Calu3 (cell line): ENCODE measurements at regions not wholly inside any gene's neighbourhood (a gene's known extent, or its start where the extent isn't known, plus 50 kb on each side); places are given as distances from the start of the nearest gene placed in this dataset.

Experiments used
- BruUV-seq: library from RNA; stranded (reverse); fragments of 400-500 nt; replicated peaks from 2 replicates; lab custom pipeline; 2021; lab: Mats Ljungman, UMichigan
- CTCF ChIA-PET: fragments of 300-600 bp; sonication (Branson Sonifier 250); formaldehyde crosslinking; loops from one replicate; lab custom pipeline; 2022; ENCODE audit warnings: antibody characterized with exemption; lab: Charles Lee
- DNase-seq: peaks from one replicate; pipeline ENCODE4 v3.0.0; 2022
- H3K27ac Mint-ChIP-seq: one replicate; pipeline ENCODE4 v1.8.0; 2022; ENCODE audit warnings: mixed read lengths; ENCODE audit not compliant: unreplicated experiment
- H3K27me3 Mint-ChIP-seq: one replicate; pipeline ENCODE4 v1.8.0; 2022; ENCODE audit warnings: mixed read lengths; ENCODE audit not compliant: unreplicated experiment
- H3K36me3 Mint-ChIP-seq: one replicate; pipeline ENCODE4 v1.8.0; 2022; ENCODE audit warnings: mild to moderate bottlenecking, moderate library complexity, mixed read lengths; ENCODE audit not compliant: insufficient read depth, unreplicated experiment
- H3K4me1 Mint-ChIP-seq: one replicate; pipeline ENCODE4 v1.8.0; 2022; ENCODE audit warnings: mild to moderate bottlenecking, low read depth, mixed read lengths; ENCODE audit not compliant: unreplicated experiment
- H3K4me3 Mint-ChIP-seq: one replicate; pipeline ENCODE4 v1.8.0; 2022; ENCODE audit warnings: mild to moderate bottlenecking, low read depth, moderate library complexity, mixed read lengths; ENCODE audit not compliant: unreplicated experiment
- H3K9me3 Mint-ChIP-seq: one replicate; pipeline ENCODE4 v1.8.0; 2022; ENCODE audit warnings: low read depth, mixed read lengths; ENCODE audit not compliant: unreplicated experiment
- CTCF ChIP-seq: fragments of 200-600 bp; IDR thresholded peaks from one replicate; pipeline ENCODE4 v1.8.0; 2022; ENCODE audit warnings: antibody characterized with exemption; ENCODE audit not compliant: unreplicated experiment
- intact Hi-C: fragments of 100-400 bp; cut with micrococcal nuclease; formaldehyde crosslinking; loops from one replicate; pipeline ENCODE4 v1.10.0; 2022; ENCODE audit not compliant: unreplicated experiment

- DNase-seq = no peak
- no peaks in the 10 kb centered on the region for H3K36me3 Mint-ChIP-seq
- peaks cover 14% of the 10 kb centered on the region for H3K27me3 Mint-ChIP-seq
- no peak for TF ChIP-seq CTCF
- CTCF ChIA-PET = no interaction called here
- H3K4me3 Mint-ChIP-seq = no peak overlapping the region
- intact Hi-C loops = no loop called here
- BruUV-seq = no TSS peak
- H3K4me1 Mint-ChIP-seq = no peaks in the 10 kb centered on the region
- no peak overlapping the region for H3K27ac Mint-ChIP-seq
- no peaks in the 10 kb centered on the region for H3K9me3 Mint-ChIP-seq
Measured at GRCh38 chr18:76643996-76644395, 149.0 kb upstream of the ZNF516 start.

DNA sequence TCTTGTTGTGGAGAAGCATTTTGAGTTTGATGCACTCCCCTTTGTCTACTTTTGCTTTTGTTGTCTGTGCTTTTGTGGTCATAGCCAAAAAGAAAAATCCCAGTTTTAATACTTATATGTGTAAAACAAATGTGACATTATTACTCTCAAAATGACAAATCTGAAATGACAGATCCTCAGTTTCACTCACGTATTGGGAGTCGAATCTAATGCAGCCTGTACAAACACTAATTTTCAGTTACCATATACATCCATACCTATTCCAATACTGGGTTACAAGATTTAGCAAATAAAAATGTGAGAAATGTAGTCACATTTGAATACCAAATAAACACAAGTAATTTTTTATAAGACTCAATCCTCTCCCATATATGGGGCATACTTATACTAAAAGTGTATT is 148.2 kb upstream of the ZNF516 start:
- no peak for DNase-seq
- Mint-ChIP-seq H3K27me3 (peaks cover 13% of the 10 kb centered on the region), H3K9me3 (no peaks in the 10 kb centered on the region), H3K27ac (no peak overlapping the region), H3K4me1 (no peaks in the 10 kb centered on the region), H3K36me3 (no peaks in the 10 kb centered on the region), H3K4me3 (no peak overlapping the region)
- intact Hi-C loops = no loop called here
- CTCF ChIA-PET = no interaction called here
- no peak for TF ChIP-seq CTCF
- BruUV-seq = no TSS peak

DNA sequence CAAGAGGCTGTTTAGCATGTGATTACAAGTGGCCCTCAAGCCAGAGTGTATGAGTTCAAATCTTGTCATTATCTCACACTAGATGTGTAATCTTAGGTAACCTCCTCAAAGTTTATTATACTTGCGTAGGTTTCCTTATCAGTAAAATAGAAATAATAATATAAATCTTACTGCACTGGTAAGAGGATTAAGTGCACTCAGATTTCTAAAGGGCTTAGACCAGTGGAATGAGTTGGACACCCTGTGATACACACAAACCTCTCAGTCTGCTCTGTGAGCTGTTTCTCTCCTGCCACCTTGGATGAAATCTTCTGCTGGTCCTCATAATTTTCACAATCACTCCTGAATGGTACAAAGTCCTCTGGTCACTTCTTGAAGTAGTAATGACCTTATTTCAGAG is 145.4 kb upstream of the ZNF516 start:
- TF ChIP-seq CTCF = no peak
- no peak for DNase-seq
- Mint-ChIP-seq H3K27ac (no peak overlapping the region), H3K4me1 (no peaks in the 10 kb centered on the region), H3K36me3 (no peaks in the 10 kb centered on the region), H3K9me3 (no peaks in the 10 kb centered on the region), H3K4me3 (no peak overlapping the region), H3K27me3 (peaks cover 13% of the 10 kb centered on the region)
- BruUV-seq = no TSS peak
- CTCF ChIA-PET = no interaction called here
- intact Hi-C loops = no loop called here

DNA sequence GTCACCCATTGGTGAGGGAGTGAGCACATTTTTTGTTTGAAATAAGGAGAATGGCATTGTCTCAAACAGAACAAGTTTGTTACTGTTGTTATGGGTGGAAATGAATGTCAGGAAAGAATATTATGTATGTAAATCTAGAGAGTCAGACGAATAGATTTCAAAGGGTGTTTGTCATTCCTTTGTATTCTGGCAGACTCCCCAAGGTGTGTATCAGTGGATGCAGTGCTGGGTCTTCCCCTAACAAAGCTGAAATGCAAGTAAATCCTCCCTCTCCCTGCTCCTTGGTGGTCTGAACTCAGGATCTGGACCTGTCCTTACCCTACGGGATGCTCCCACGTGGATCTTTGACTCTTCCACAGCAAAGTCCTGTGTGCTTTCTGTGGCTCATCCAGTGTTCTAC is 139.5 kb upstream of the ZNF516 start:
- Mint-ChIP-seq H3K9me3 (no peaks in the 10 kb centered on the region), H3K27me3 (peaks cover 40% of the 10 kb centered on the region), H3K4me3 (no peak overlapping the region), H3K4me1 (peaks cover 8% of the 10 kb centered on the region), H3K36me3 (no peaks in the 10 kb centered on the region), H3K27ac (no peak overlapping the region)
- intact Hi-C loops = no loop called here
- BruUV-seq = no TSS peak
- no peak for TF ChIP-seq CTCF
- CTCF ChIA-PET = no interaction called here
- no peak for DNase-seq
